ENCODE measurements at regions not wholly inside any gene's neighbourhood (a gene's known extent, or its start where the extent isn't known, plus 50 kb on each side); places are given as distances from the start of the nearest gene placed in this dataset.

DNA sequence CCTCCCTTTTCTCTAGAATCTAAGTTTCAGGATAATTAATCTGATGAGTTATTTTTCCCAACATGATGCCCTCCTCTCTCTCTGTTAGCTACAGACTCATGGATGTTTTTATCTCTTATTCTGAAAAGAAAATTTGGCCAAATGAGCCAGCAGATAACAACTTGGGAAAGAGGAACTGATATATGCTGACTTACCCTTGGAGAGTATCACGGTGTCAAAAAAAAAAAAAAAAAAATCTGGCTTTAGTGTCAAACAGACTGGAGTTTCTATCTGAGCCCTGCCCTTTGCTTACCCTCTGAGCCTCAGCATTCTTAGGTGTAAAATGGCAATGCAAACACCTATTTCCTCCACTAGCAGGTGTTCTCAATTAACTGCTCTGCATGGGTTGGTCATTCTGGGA, 190.4 kb downstream of the AHR start:
- peaks cover 7 to 10% of the 10 kb centered on the region in 2 donors for H3K4me1 ChIP-seq (ENCODE audit: control insufficient read depth in 1 of 2, insufficient read depth in 2 of 2, low read length in 2 of 2)
- H3K36me3 ChIP-seq (replicated peaks in 1 of 2; ENCODE audit: control insufficient read depth in 1 of 2, insufficient read depth in 2 of 2, low read length in 2 of 2), result no peaks in the 10 kb centered on the region
- TF ChIP-seq, protein P1, sequence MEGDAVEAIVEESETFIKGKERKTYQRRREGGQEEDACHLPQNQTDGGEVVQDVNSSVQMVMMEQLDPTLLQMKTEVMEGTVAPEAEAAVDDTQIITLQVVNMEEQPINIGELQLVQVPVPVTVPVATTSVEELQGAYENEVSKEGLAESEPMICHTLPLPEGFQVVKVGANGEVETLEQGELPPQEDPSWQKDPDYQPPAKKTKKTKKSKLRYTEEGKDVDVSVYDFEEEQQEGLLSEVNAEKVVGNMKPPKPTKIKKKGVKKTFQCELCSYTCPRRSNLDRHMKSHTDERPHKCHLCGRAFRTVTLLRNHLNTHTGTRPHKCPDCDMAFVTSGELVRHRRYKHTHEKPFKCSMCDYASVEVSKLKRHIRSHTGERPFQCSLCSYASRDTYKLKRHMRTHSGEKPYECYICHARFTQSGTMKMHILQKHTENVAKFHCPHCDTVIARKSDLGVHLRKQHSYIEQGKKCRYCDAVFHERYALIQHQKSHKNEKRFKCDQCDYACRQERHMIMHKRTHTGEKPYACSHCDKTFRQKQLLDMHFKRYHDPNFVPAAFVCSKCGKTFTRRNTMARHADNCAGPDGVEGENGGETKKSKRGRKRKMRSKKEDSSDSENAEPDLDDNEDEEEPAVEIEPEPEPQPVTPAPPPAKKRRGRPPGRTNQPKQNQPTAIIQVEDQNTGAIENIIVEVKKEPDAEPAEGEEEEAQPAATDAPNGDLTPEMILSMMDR (IDR thresholded peaks at IDR 0.05), result no peak
- DNase-seq, result peak in 2 of 3 donors; percentile 5
- H3K27me3 ChIP-seq (ENCODE audit: control insufficient read depth in 2 of 2, insufficient read depth in 2 of 2, low read length in 2 of 2), result no peaks in the 10 kb centered on the region
- Mint-ChIP-seq H3K27ac (peak overlapping the region in 3 of 7 donors; percentile 15 to 30 (median 26)), H3K4me1 (peaks cover 8% of the 10 kb centered on the region), H3K9me3 (peaks cover 0 to 5% (median 0%) of the 10 kb centered on the region in 7 donors), H3K36me3 (no peaks in the 10 kb centered on the region), H3K4me3 (no peak overlapping the region), H3K27me3 (ENCODE audit: low read depth in 3 of 3) (no peaks in the 10 kb centered on the region)
- intact Hi-C loops (cut with micrococcal nuclease), result no loop called here
- peak overlapping the region; percentile 6 for H3K4me2 ChIP-seq (replicated peaks; ENCODE audit: extremely low read depth, low read length, poor library complexity, severe bottlenecking)
- no peaks in the 10 kb centered on the region for H3K79me2 ChIP-seq (ENCODE audit: insufficient read depth, low read length)
- H3K4me3 ChIP-seq (replicated peaks in 1 of 3; ENCODE audit: low read depth in 2 of 3, low read length in 3 of 3), result no peak overlapping the region
- 0% methylated on average over 1 of the region's 1 CpG for WGBS (ENCODE audit: insufficient coverage)
- H3K27ac ChIP-seq (ENCODE audit: low read depth in 1 of 2, low read length in 2 of 2), result no peak overlapping the region
- peaks cover 0 to 2% of the 10 kb centered on the region in 2 donors for H3K9me3 ChIP-seq (replicated peaks in 1 of 2; ENCODE audit: control insufficient read depth in 1 of 2, insufficient read depth in 1 of 2, low read length in 2 of 2)
- H3K9ac ChIP-seq (ENCODE audit: insufficient read depth, low read length, poor library complexity, severe bottlenecking), result no peak overlapping the region
- no peaks in the 10 kb centered on the region for H4K20me1 ChIP-seq (ENCODE audit: insufficient read depth, low read length)
- H2AFZ ChIP-seq (ENCODE audit: insufficient read depth, low read depth, low read length, poor library complexity, severe bottlenecking), result no peak overlapping the region

GRCh38 chr7:17489961-17490360, 191.5 kb downstream of the AHR start:
- no peak overlapping the region for H3K27ac Mint-ChIP-seq
- Histone ChIP-seq H4K20me1 (ENCODE audit: insufficient read depth, low read length) (no peaks in the 10 kb centered on the region), H3K9ac (ENCODE audit: insufficient read depth, low read length, poor library complexity, severe bottlenecking) (no peak overlapping the region), H3K79me2 (ENCODE audit: insufficient read depth, low read length) (no peaks in the 10 kb centered on the region), H3K27me3 (ENCODE audit: control insufficient read depth in 2 of 2, insufficient read depth in 2 of 2, low read length in 2 of 2) (no peaks in the 10 kb centered on the region), H3K4me1 (ENCODE audit: control insufficient read depth in 1 of 2, insufficient read depth in 2 of 2, low read length in 2 of 2) (peaks cover 7 to 10% of the 10 kb centered on the region in 2 donors), H3K36me3 (replicated peaks in 1 of 2; ENCODE audit: control insufficient read depth in 1 of 2, insufficient read depth in 2 of 2, low read length in 2 of 2) (no peaks in the 10 kb centered on the region), H3K9me3 (replicated peaks in 1 of 2; ENCODE audit: control insufficient read depth in 1 of 2, insufficient read depth in 1 of 2, low read length in 2 of 2) (no peaks in the 10 kb centered on the region), H2AFZ (ENCODE audit: insufficient read depth, low read depth, low read length, poor library complexity, severe bottlenecking) (no peak overlapping the region), H3K4me3 (replicated peaks in 1 of 3; ENCODE audit: low read depth in 2 of 3, low read length in 3 of 3) (no peak overlapping the region), H3K27ac (ENCODE audit: low read depth in 1 of 2, low read length in 2 of 2) (no peak overlapping the region), H3K4me2 (replicated peaks; ENCODE audit: extremely low read depth, low read length, poor library complexity, severe bottlenecking) (no peak overlapping the region)
- TF ChIP-seq, protein P1 (IDR thresholded peaks at IDR 0.05), result no peak
- peaks cover 0 to 3% (median 0%) of the 10 kb centered on the region in 7 donors for H3K9me3 Mint-ChIP-seq
- 80% methylated on average over 1 of the region's 4 CpGs for WGBS (ENCODE audit: insufficient coverage)
- intact Hi-C loops (cut with micrococcal nuclease), result no loop called here
- no peak for DNase-seq
- H3K4me3 Mint-ChIP-seq, result no peak overlapping the region
- no peaks in the 10 kb centered on the region for H3K27me3 Mint-ChIP-seq (ENCODE audit: low read depth in 3 of 3)
- no peaks in the 10 kb centered on the region for H3K36me3 Mint-ChIP-seq
- H3K4me1 Mint-ChIP-seq, result peaks cover 8% of the 10 kb centered on the region

Measured in CD14-positive monocyte (primary cell).